ENCODE measurements at regions not wholly inside any gene's neighbourhood (a gene's known extent, or its start where the extent isn't known, plus 50 kb on each side); places are given as distances from the start of the nearest gene placed in this dataset.

GRCh38 chr4:163818673-163819072, 324.2 kb downstream of the TMA16 start:
- no peak for TF ChIP-seq CTCF (IDR thresholded peaks at IDR 0.05; ENCODE audit: insufficient read depth, low read depth, low read length)
- DNase-seq (ENCODE audit: low read depth) = no peak
- H3K4me3 ChIP-seq (ENCODE audit: low read depth, low read length) = no peak overlapping the region

GRCh38 chr4:163833669-163834068, 339.2 kb downstream of the TMA16 start:
- no peak for DNase-seq (ENCODE audit: low read depth)
- no peak overlapping the region for H3K4me3 ChIP-seq (ENCODE audit: low read depth, low read length)
- TF ChIP-seq CTCF (IDR thresholded peaks at IDR 0.05; ENCODE audit: insufficient read depth, low read depth, low read length) = no peak

- TF ChIP-seq CTCF (IDR thresholded peaks at IDR 0.05; ENCODE audit: insufficient read depth, low read depth, low read length) = no peak
- no peak overlapping the region for H3K4me3 ChIP-seq (ENCODE audit: low read depth, low read length)
- DNase-seq (ENCODE audit: low read depth) = no peak
Observed at GRCh38 chr4:163846008-163846407, 351.5 kb downstream of the TMA16 start.

- TF ChIP-seq CTCF (IDR thresholded peaks at IDR 0.05; ENCODE audit: insufficient read depth, low read depth, low read length) = no peak
- no peak for DNase-seq (ENCODE audit: low read depth)
- H3K4me3 ChIP-seq (ENCODE audit: low read depth, low read length) = no peak overlapping the region
Observed at GRCh38 chr4:163852246-163852645, 357.8 kb downstream of the TMA16 start.

GRCh38 chr4:163857903-163858302, 363.4 kb downstream of the TMA16 start:
- DNase-seq (ENCODE audit: low read depth) = no peak
- TF ChIP-seq CTCF (IDR thresholded peaks at IDR 0.05; ENCODE audit: insufficient read depth, low read depth, low read length) = no peak
- no peak overlapping the region for H3K4me3 ChIP-seq (ENCODE audit: low read depth, low read length)

GRCh38 chr4:163858515-163858914, 364.0 kb downstream of the TMA16 start:
- H3K4me3 ChIP-seq (ENCODE audit: low read depth, low read length) = no peak overlapping the region
- no peak for DNase-seq (ENCODE audit: low read depth)
- no peak for TF ChIP-seq CTCF (IDR thresholded peaks at IDR 0.05; ENCODE audit: insufficient read depth, low read depth, low read length)

GRCh38 chr4:163863082-163863481, 368.6 kb downstream of the TMA16 start:
- H3K4me3 ChIP-seq (ENCODE audit: low read depth, low read length) = no peak overlapping the region
- DNase-seq (ENCODE audit: low read depth) = no peak
- TF ChIP-seq CTCF (IDR thresholded peaks at IDR 0.05; ENCODE audit: insufficient read depth, low read depth, low read length) = no peak

Measured in fibroblast of villous mesenchyme (primary cell).